ENCODE measurements at regions not wholly inside any gene's neighbourhood (a gene's known extent, or its start where the extent isn't known, plus 50 kb on each side); places are given as distances from the start of the nearest gene placed in this dataset.
"Not testable (repeated sequence)": the region's sequence is repeated elsewhere in the genome, so short reads cannot be mapped to it uniquely, and the experiment has no call there.

GRCh38 chr5:17365811-17366138 is 132.3 kb upstream of the TAF11L2 start:
- DNase-seq (ENCODE audit: low read depth) = no peak

- no peak for DNase-seq (ENCODE audit: low read depth)
These were observed 130.7 kb upstream of the TAF11L2 start for GRCh38 chr5:17367256-17367840.

- DNase-seq (ENCODE audit: low read depth) = no peak
These were observed 127.4 kb upstream of the TAF11L2 start for GRCh38 chr5:17370651-17371050.

GRCh38 chr5:17373406-17373805 is 124.6 kb upstream of the TAF11L2 start:
- no peak for DNase-seq (ENCODE audit: low read depth)

- DNase-seq (ENCODE audit: low read depth) = peak; percentile 71
These were observed 124.0 kb upstream of the TAF11L2 start for GRCh38 chr5:17373814-17374556.

- no peak for DNase-seq (ENCODE audit: low read depth)
These were observed 122.9 kb upstream of the TAF11L2 start for GRCh38 chr5:17374973-17375742.

GRCh38 chr5:17375886-17376285 is 122.1 kb upstream of the TAF11L2 start:
- not testable (repeated sequence) for DNase-seq (ENCODE audit: low read depth)

GRCh38 chr5:17378346-17378997 is 119.6 kb upstream of the TAF11L2 start:
- no peak for DNase-seq (ENCODE audit: low read depth)

GRCh38 chr5:17379100-17379951 is 118.7 kb upstream of the TAF11L2 start:
- DNase-seq (ENCODE audit: low read depth) = no peak

GRCh38 chr5:17381932-17382331 is 116.1 kb upstream of the TAF11L2 start:
- no peak for DNase-seq (ENCODE audit: low read depth)

- no peak for DNase-seq (ENCODE audit: low read depth)
These were observed 114.5 kb upstream of the TAF11L2 start for GRCh38 chr5:17383526-17383925.

- no peak for DNase-seq (ENCODE audit: low read depth)
These were observed 113.8 kb upstream of the TAF11L2 start for GRCh38 chr5:17384181-17384580.

GRCh38 chr5:17388717-17389116 is 109.3 kb upstream of the TAF11L2 start:
- DNase-seq (ENCODE audit: low read depth) = no peak

- DNase-seq (ENCODE audit: low read depth) = no peak
These were observed 103.9 kb upstream of the TAF11L2 start for GRCh38 chr5:17394086-17394485.

GRCh38 chr5:17395106-17395880 is 102.7 kb upstream of the TAF11L2 start:
- DNase-seq (ENCODE audit: low read depth) = no peak

- DNase-seq (ENCODE audit: low read depth) = no peak
These were observed 101.8 kb upstream of the TAF11L2 start for GRCh38 chr5:17396247-17396646.

- DNase-seq (ENCODE audit: low read depth) = peak; percentile 98
These were observed 99.6 kb upstream of the TAF11L2 start for GRCh38 chr5:17398431-17398830.

- DNase-seq (ENCODE audit: low read depth) = no peak
These were observed 98.9 kb upstream of the TAF11L2 start for GRCh38 chr5:17398866-17399835.

GRCh38 chr5:17399931-17400330 is 98.1 kb upstream of the TAF11L2 start:
- DNase-seq (ENCODE audit: low read depth) = no peak

Measured in HS-5 (cell line).